C4-2B (cell line): ENCODE measurements at regions not wholly inside any gene's neighbourhood (a gene's known extent, or its start where the extent isn't known, plus 50 kb on each side); places are given as distances from the start of the nearest gene placed in this dataset.
"Not testable (repeated sequence)": the region's sequence is repeated elsewhere in the genome, so short reads cannot be mapped to it uniquely, and the experiment has no call there.

Experiments
- ZFX ChIP-seq: fragments of 450-650 bp; IDR thresholded peaks from 2 replicates; pipeline ENCODE4 v1.6.1; 2017
- TF ChIP-seq, protein P1 (sequence below): fragments of 450-650 bp; conservative IDR thresholded peaks from 2 replicates; pipeline ENCODE4 v1.5.1; 2017; ENCODE audit warnings: mild to moderate bottlenecking

DNA sequence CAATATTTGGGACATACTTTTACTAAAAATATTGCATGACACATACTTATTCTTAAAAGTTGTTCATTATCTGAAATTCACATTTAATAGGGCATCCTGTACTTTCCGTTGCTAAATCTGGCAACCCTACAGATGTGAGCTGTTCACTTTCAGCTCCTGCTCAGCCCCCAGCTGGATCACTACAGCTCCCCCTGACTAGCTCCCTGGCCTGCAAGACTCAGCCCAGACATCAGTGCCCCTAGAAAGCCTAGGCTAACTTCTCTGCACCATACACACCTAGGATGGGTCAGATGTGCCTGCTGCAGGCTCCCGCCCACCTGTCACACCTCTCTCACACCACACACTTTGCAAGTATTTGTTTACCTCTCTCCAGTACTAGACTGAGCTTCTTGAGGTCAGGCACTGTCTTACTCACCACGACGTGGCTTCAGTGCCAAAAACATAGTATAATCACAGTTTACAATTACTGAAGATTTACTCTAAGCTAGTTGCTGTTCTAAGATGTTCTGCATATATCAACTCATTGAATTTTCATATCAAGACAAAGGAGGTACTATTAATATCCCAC, 55.9 kb upstream of the WIPF3 start:
- TF ChIP-seq, protein P1, sequence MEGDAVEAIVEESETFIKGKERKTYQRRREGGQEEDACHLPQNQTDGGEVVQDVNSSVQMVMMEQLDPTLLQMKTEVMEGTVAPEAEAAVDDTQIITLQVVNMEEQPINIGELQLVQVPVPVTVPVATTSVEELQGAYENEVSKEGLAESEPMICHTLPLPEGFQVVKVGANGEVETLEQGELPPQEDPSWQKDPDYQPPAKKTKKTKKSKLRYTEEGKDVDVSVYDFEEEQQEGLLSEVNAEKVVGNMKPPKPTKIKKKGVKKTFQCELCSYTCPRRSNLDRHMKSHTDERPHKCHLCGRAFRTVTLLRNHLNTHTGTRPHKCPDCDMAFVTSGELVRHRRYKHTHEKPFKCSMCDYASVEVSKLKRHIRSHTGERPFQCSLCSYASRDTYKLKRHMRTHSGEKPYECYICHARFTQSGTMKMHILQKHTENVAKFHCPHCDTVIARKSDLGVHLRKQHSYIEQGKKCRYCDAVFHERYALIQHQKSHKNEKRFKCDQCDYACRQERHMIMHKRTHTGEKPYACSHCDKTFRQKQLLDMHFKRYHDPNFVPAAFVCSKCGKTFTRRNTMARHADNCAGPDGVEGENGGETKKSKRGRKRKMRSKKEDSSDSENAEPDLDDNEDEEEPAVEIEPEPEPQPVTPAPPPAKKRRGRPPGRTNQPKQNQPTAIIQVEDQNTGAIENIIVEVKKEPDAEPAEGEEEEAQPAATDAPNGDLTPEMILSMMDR, result not testable (repeated sequence)
- TF ChIP-seq ZFX, result not testable (repeated sequence)
